NCI-H2107 treated with DMSO at 0.1 percent for 48 hours (cell line): ENCODE measurements at regions not wholly inside any gene's neighbourhood (a gene's known extent, or its start where the extent isn't known, plus 50 kb on each side); places are given as distances from the start of the nearest gene placed in this dataset.
"Not testable (repeated sequence)": the region's sequence is repeated elsewhere in the genome, so short reads cannot be mapped to it uniquely, and the experiment has no call there.

Experiments used
- DNase-seq: peaks from one replicate; lab custom pipeline; 2025; ENCODE audit not compliant: unreplicated experiment; lab: John Stamatoyannopoulos, UW

GRCh38 chr5:56402266-56403220 is 169.4 kb upstream of the ANKRD55 start:
- no peak for DNase-seq

GRCh38 chr5:56397796-56398195 is 164.7 kb upstream of the ANKRD55 start:
- not testable (repeated sequence) for DNase-seq

- no peak for DNase-seq
Measured at GRCh38 chr5:56396634-56397033, 163.5 kb upstream of the ANKRD55 start.

- DNase-seq: no peak
Measured at GRCh38 chr5:56389261-56389660, 156.1 kb upstream of the ANKRD55 start.

GRCh38 chr5:56388229-56388985 is 155.3 kb upstream of the ANKRD55 start:
- no peak for DNase-seq

GRCh38 chr5:56386046-56386445 is 152.9 kb upstream of the ANKRD55 start:
- DNase-seq: no peak

GRCh38 chr5:56384186-56384585 is 151.1 kb upstream of the ANKRD55 start:
- no peak for DNase-seq

GRCh38 chr5:56383761-56384160 is 150.6 kb upstream of the ANKRD55 start:
- no peak for DNase-seq

GRCh38 chr5:56382896-56383295 is 149.8 kb upstream of the ANKRD55 start:
- no peak for DNase-seq

GRCh38 chr5:56377573-56377972 is 144.4 kb upstream of the ANKRD55 start:
- DNase-seq: no peak

- no peak for DNase-seq
Measured at GRCh38 chr5:56376128-56376527, 143.0 kb upstream of the ANKRD55 start.

- no peak for DNase-seq
Measured at GRCh38 chr5:56375011-56375410, 141.9 kb upstream of the ANKRD55 start.

- DNase-seq: not testable (repeated sequence)
Measured at GRCh38 chr5:56372491-56372890, 139.4 kb upstream of the ANKRD55 start.

- no peak for DNase-seq
Measured at GRCh38 chr5:56369361-56369811, 136.3 kb upstream of the ANKRD55 start.

GRCh38 chr5:56367748-56368147 is 134.6 kb upstream of the ANKRD55 start:
- DNase-seq: no peak

GRCh38 chr5:56366986-56367385 is 133.9 kb upstream of the ANKRD55 start:
- no peak for DNase-seq

GRCh38 chr5:56361398-56361797 is 128.3 kb upstream of the ANKRD55 start:
- no peak for DNase-seq

- DNase-seq: no peak
Measured at GRCh38 chr5:56360816-56361215, 127.7 kb upstream of the ANKRD55 start.

GRCh38 chr5:56359809-56360685 is 126.9 kb upstream of the ANKRD55 start:
- no peak for DNase-seq

- no peak for DNase-seq
Measured at GRCh38 chr5:56358703-56359681, 125.9 kb upstream of the ANKRD55 start.
